ENCODE measurements at regions not wholly inside any gene's neighbourhood (a gene's known extent, or its start where the extent isn't known, plus 50 kb on each side); places are given as distances from the start of the nearest gene placed in this dataset.

DNA sequence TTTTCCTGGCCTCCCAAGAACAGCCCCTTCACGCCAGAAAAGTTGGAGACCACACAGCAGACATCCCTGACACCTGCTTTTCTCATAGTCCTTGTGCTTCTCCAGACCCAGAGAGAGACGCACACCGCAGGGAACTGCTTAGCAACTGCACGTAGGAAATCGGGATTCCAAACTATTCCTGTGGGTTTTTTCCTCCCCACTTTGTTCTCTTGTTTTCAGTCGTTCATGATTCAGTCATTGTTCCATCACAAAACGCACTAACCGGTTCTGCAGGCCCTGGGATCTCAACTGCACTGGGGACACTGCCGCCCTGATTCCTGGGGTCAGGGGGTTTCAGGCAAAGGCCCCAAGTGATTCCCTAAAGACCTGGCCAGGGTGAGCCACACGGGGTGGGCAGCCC, 588.0 kb upstream of the KLF4 start:
- no peak overlapping the region for H3K27ac ChIP-seq (ENCODE audit: extremely low read depth, low read depth, low read length)
- CTCF ChIA-PET, result no interaction called here
- no peaks in the 10 kb centered on the region for H3K4me1 ChIP-seq (ENCODE audit: control insufficient read depth, insufficient read depth, low read length)
- H3K4me3 ChIP-seq (ENCODE audit: low read depth, low read length), result no peak overlapping the region
- H3K36me3 ChIP-seq (ENCODE audit: control insufficient read depth in 2 of 2, insufficient read depth in 1 of 2, low read length in 2 of 2), result no peaks in the 10 kb centered on the region
- POLR2A ChIA-PET, result no interaction called here
- H3K9me3 ChIP-seq (ENCODE audit: control insufficient read depth, insufficient read depth, low read depth, low read length), result no peaks in the 10 kb centered on the region
- no peak for TF ChIP-seq SCRT2 (tag by site-specific recombination; IDR thresholded peaks at IDR 0.05)
- TF ChIP-seq ZXDB (tag by site-specific recombination; IDR thresholded peaks at IDR 0.05), result no peak

DNA sequence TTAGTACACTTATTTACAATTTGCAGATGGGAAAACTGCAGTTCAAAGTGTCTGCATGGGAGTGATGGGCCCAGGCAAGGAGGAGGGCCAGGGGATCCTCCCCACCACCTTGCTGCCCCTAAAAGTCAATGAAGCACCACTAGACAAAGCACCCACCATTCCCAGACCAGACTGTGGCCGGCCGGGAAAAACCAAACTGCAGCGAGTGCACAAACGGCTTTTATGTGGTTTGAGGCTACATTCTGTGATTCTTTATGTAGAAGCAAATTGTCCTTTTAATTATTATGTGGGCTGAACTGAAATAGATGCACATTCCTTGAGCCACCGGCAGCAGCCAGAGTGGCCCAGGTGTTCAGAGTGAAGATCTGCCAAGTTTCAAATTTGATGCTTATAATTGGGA, 585.3 kb upstream of the KLF4 start:
- TF ChIP-seq ZNF843 (tag by site-specific recombination; IDR thresholded peaks at IDR 0.05) (no peak), KLF9 (tag by site-specific recombination; IDR thresholded peaks at IDR 0.05; ENCODE audit: low read depth) (no peak), KLF17 (tag by site-specific recombination; IDR thresholded peaks at IDR 0.05) (no peak), ZNF555 (tag by site-specific recombination; conservative IDR thresholded peaks at IDR 0.05) (no peak), ZFP41 (tag by site-specific recombination; IDR thresholded peaks at IDR 0.05; ENCODE audit: borderline replicate concordance) (no peak), GLIS1 (tag by site-specific recombination; IDR thresholded peaks at IDR 0.05) (no peak), ZNF48 (tag by site-specific recombination; IDR thresholded peaks at IDR 0.05) (no peak), ZXDB (tag by site-specific recombination; IDR thresholded peaks at IDR 0.05) (no peak), HOXA7 (CRISPR knock-in tag; IDR thresholded peaks at IDR 0.05; ENCODE audit: borderline replicate concordance) (no peak), ZBTB20 (tag by site-specific recombination; IDR thresholded peaks at IDR 0.05) (no peak), KLF7 (tag by site-specific recombination; IDR thresholded peaks at IDR 0.05; ENCODE audit: borderline replicate concordance) (no peak), ZNF140 (tag by site-specific recombination; IDR thresholded peaks at IDR 0.05) (no peak), ZSCAN23 (tag by site-specific recombination; IDR thresholded peaks at IDR 0.05) (no peak)
- TF ChIP-seq, protein P1, sequence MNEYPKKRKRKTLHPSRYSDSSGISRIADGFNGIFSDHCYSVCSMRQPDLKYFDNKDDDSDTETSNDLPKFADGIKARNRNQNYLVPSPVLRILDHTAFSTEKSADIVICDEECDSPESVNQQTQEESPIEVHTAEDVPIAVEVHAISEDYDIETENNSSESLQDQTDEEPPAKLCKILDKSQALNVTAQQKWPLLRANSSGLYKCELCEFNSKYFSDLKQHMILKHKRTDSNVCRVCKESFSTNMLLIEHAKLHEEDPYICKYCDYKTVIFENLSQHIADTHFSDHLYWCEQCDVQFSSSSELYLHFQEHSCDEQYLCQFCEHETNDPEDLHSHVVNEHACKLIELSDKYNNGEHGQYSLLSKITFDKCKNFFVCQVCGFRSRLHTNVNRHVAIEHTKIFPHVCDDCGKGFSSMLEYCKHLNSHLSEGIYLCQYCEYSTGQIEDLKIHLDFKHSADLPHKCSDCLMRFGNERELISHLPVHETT (tag by site-specific recombination; IDR thresholded peaks at IDR 0.05), result no peak
- TF ChIP-seq, protein P2, sequence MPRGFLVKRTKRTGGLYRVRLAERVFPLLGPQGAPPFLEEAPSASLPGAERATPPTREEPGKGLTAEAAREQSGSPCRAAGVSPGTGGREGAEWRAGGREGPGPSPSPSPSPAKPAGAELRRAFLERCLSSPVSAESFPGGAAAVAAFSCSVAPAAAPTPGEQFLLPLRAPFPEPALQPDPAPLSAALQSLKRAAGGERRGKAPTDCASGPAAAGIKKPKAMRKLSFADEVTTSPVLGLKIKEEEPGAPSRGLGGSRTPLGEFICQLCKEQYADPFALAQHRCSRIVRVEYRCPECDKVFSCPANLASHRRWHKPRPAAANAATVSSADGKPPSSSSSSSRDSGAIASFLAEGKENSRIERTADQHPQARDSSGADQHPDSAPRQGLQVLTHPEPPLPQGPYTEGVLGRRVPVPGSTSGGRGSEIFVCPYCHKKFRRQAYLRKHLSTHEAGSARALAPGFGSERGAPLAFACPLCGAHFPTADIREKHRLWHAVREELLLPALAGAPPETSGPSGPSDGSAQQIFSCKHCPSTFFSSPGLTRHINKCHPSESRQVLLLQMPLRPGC (tag by site-specific recombination; IDR thresholded peaks at IDR 0.05), result no peak
- Histone ChIP-seq H3K27ac (ENCODE audit: extremely low read depth, low read depth, low read length) (no peak overlapping the region), H3K4me3 (ENCODE audit: low read depth, low read length) (no peak overlapping the region), H3K9me3 (ENCODE audit: control insufficient read depth, insufficient read depth, low read depth, low read length) (no peaks in the 10 kb centered on the region), H3K4me1 (ENCODE audit: control insufficient read depth, insufficient read depth, low read length) (no peaks in the 10 kb centered on the region), H3K36me3 (ENCODE audit: control insufficient read depth in 2 of 2, insufficient read depth in 1 of 2, low read length in 2 of 2) (no peaks in the 10 kb centered on the region)
- CTCF ChIA-PET, result no interaction called here
- POLR2A ChIA-PET, result no interaction called here

DNA sequence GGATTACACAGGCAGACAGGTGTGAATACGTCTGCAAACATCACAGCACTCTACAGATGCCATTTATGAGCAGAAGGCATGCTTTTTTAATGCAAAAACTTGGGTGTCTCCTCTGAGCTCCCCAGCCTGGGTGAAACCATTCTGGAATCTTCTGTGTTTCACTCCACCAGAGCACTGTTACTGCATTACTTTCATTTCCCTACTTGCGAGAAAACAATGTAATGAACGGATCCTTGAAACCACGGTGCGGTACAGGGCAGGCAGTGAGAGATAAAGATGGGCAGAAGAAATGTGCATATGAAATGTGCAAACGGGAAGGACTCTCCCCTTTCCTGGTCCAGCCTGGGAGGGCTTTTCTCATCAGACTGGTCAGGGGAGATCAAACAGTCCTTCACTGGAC, 584.3 kb upstream of the KLF4 start:
- Histone ChIP-seq H3K27ac (ENCODE audit: extremely low read depth, low read depth, low read length) (no peak overlapping the region), H3K4me3 (ENCODE audit: low read depth, low read length) (no peak overlapping the region), H3K9me3 (ENCODE audit: control insufficient read depth, insufficient read depth, low read depth, low read length) (no peaks in the 10 kb centered on the region), H3K4me1 (ENCODE audit: control insufficient read depth, insufficient read depth, low read length) (no peaks in the 10 kb centered on the region), H3K36me3 (ENCODE audit: control insufficient read depth in 2 of 2, insufficient read depth in 1 of 2, low read length in 2 of 2) (no peaks in the 10 kb centered on the region)
- ChIA-PET POLR2A (no interaction called here), CTCF (no interaction called here)
- TF ChIP-seq ZNF654 (tag by site-specific recombination; IDR thresholded peaks at IDR 0.05; ENCODE audit: low read depth) (no peak), ZNF121 (tag by site-specific recombination; IDR thresholded peaks at IDR 0.05) (no peak), HOXC10 (CRISPR knock-in tag; IDR thresholded peaks at IDR 0.05) (no peak), ZNF624 (tag by site-specific recombination; IDR thresholded peaks at IDR 0.05) (no peak), ZNF600 (tag by site-specific recombination; IDR thresholded peaks at IDR 0.05) (no peak), ZNF768 (tag by site-specific recombination; IDR thresholded peaks at IDR 0.05) (no peak), ZNF560 (tag by site-specific recombination; IDR thresholded peaks at IDR 0.05; ENCODE audit: borderline replicate concordance) (no peak), ZNF785 (tag by site-specific recombination; IDR thresholded peaks at IDR 0.05) (no peak), AEBP2 (tag by site-specific recombination; IDR thresholded peaks at IDR 0.05; ENCODE audit: borderline replicate concordance) (no peak), ZNF23 (tag by site-specific recombination; IDR thresholded peaks at IDR 0.05; ENCODE audit: borderline replicate concordance) (no peak), ZNF350 (tag by site-specific recombination; IDR thresholded peaks at IDR 0.05) (no peak)
- TF ChIP-seq, protein P3, sequence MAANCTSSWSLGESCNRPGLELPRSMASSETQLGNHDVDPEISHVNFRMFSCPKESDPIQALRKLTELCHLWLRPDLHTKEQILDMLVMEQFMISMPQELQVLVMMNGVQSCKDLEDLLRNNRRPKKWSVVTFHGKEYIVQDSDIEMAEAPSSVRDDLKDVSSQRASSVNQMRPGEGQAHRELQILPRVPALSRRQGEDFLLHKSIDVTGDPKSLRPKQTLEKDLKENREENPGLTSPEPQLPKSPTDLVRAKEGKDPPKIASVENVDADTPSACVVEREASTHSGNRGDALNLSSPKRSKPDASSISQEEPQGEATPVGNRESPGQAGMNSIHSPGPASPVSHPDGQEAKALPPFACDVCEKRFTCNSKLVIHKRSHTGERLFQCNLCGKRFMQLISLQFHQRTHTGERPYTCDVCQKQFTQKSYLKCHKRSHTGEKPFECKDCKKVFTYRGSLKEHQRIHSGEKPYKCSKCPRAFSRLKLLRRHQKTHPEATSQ (tag by site-specific recombination; IDR thresholded peaks at IDR 0.05), result no peak
